Astrocyte (in vitro differentiated cells and primary cell): ENCODE measurements at regions not wholly inside any gene's neighbourhood (a gene's known extent, or its start where the extent isn't known, plus 50 kb on each side); places are given as distances from the start of the nearest gene placed in this dataset.

Experiments used
- DNase-seq: peaks from one replicate; pipeline ENCODE4 v3.0.0-alpha.2; 2010; ENCODE audit warnings: low read depth
- FAIRE-seq: peaks from 2 replicates; lab custom pipeline; 2011; peaks lifted over from hg19 to GRCh38; lab: Jason Lieb, UNC
- H2AFZ ChIP-seq: 2 replicates; pipeline ENCODE4 v1.6.0; 2012; ENCODE audit warnings: low read depth, low read length, inconsistent platforms
- H3K27ac ChIP-seq: 2 replicates; pipeline ENCODE4 v1.5.1; 2011; ENCODE audit warnings: low read depth, low read length, inconsistent platforms
- H3K27me3 ChIP-seq: 2 replicates; pipeline ENCODE4 v1.6.0; 2011; ENCODE audit warnings: low read length, inconsistent platforms; ENCODE audit not compliant: insufficient read depth
- H3K36me3 ChIP-seq: 2 replicates; pipeline ENCODE4 v1.5.1; 2011; ENCODE audit warnings: low read length, inconsistent platforms; ENCODE audit not compliant: insufficient read depth
- H3K4me1 ChIP-seq: 2 replicates; pipeline ENCODE4 v1.5.1; 2011; ENCODE audit warnings: low read length, inconsistent platforms; ENCODE audit not compliant: insufficient read depth
- H3K4me2 ChIP-seq: 2 replicates; pipeline ENCODE4 v1.6.0; 2012; ENCODE audit warnings: low read length, inconsistent platforms
- H3K4me3 ChIP-seq: 2 replicates; pipeline ENCODE4 v1.5.1; 2011; ENCODE audit warnings: low read depth, mild to moderate bottlenecking, low read length, inconsistent platforms; ENCODE audit not compliant: insufficient read depth
- H3K79me2 ChIP-seq: 2 replicates; pipeline ENCODE4 v1.6.0; 2012; ENCODE audit warnings: mild to moderate bottlenecking, low read length, inconsistent platforms; ENCODE audit not compliant: insufficient read depth
- H3K9ac ChIP-seq: 2 replicates; pipeline ENCODE4 v1.6.0; 2012; ENCODE audit warnings: mild to moderate bottlenecking, low read length, inconsistent platforms
- H3K9me3 ChIP-seq: 2 replicates; pipeline ENCODE4 v1.5.1; 2012; ENCODE audit warnings: low read depth, mild to moderate bottlenecking, low read length, inconsistent platforms; ENCODE audit not compliant: insufficient read depth
- H4K20me1 ChIP-seq: 2 replicates; pipeline ENCODE4 v1.6.0; 2012; ENCODE audit warnings: low read length, inconsistent platforms; ENCODE audit not compliant: insufficient read depth
- H3K27ac Mint-ChIP-seq: one replicate; pipeline ENCODE4 v1.8.0; 2021; ENCODE audit warnings: mild to moderate bottlenecking, mixed read lengths; ENCODE audit not compliant: unreplicated experiment
- H3K27me3 Mint-ChIP-seq: one replicate; pipeline ENCODE4 v1.8.0; 2021; ENCODE audit warnings: low read depth, mixed read lengths; ENCODE audit not compliant: unreplicated experiment
- H3K36me3 Mint-ChIP-seq: one replicate; pipeline ENCODE4 v1.8.0; 2021; ENCODE audit warnings: low read depth, mixed read lengths; ENCODE audit not compliant: unreplicated experiment
- H3K4me1 Mint-ChIP-seq: one replicate; pipeline ENCODE4 v1.8.0; 2021; ENCODE audit warnings: low read depth, mixed read lengths; ENCODE audit not compliant: unreplicated experiment
- H3K4me3 Mint-ChIP-seq: one replicate; pipeline ENCODE4 v1.8.0; 2021; ENCODE audit warnings: mild to moderate bottlenecking, moderate library complexity, mixed read lengths; ENCODE audit not compliant: unreplicated experiment
- H3K9me3 Mint-ChIP-seq: one replicate; pipeline ENCODE4 v1.8.0; 2021; ENCODE audit warnings: mild to moderate bottlenecking, mixed read lengths; ENCODE audit not compliant: unreplicated experiment
- CTCF ChIP-seq: IDR thresholded peaks from 2 replicates; pipeline ENCODE4 v1.5.1; 2011; ENCODE audit warnings: low read depth, mild to moderate bottlenecking, inconsistent platforms, low read length, moderate library complexity; ENCODE audit not compliant: insufficient read depth
- EZH2 ChIP-seq: IDR thresholded peaks from 2 replicates; pipeline ENCODE4 v1.6.1; 2012; ENCODE audit warnings: mild to moderate bottlenecking, low read length, inconsistent platforms; ENCODE audit not compliant: insufficient read depth

GRCh38 chr9:89992326-89993198, 387.8 kb downstream of the GADD45G start:
- Histone ChIP-seq H3K36me3 (no peaks in the 10 kb centered on the region), H3K79me2 (no peaks in the 10 kb centered on the region), H3K27me3 (peaks cover 5% of the 10 kb centered on the region), H3K9me3 (no peaks in the 10 kb centered on the region), H3K9ac (no peak overlapping the region), H4K20me1 (no peaks in the 10 kb centered on the region), H3K4me3 (no peak overlapping the region), H3K4me2 (no peak overlapping the region), H3K4me1 (no peaks in the 10 kb centered on the region), H3K27ac (no peak overlapping the region), H2AFZ (no peak overlapping the region)
- Mint-ChIP-seq H3K36me3 (no peaks in the 10 kb centered on the region), H3K4me1 (peaks cover 17% of the 10 kb centered on the region), H3K27me3 (peaks cover 15% of the 10 kb centered on the region), H3K9me3 (no peaks in the 10 kb centered on the region), H3K4me3 (no peak overlapping the region), H3K27ac (no peak overlapping the region)
- FAIRE-seq (no peak), DNase-seq (no peak)
- TF ChIP-seq CTCF, result no peak
- no peak for TF ChIP-seq EZH2

GRCh38 chr9:89993678-89994630, 389.1 kb downstream of the GADD45G start:
- H3K36me3 Mint-ChIP-seq, result no peaks in the 10 kb centered on the region
- no peak overlapping the region for H2AFZ ChIP-seq
- no peaks in the 10 kb centered on the region for H3K9me3 Mint-ChIP-seq
- no peak overlapping the region for H3K4me3 ChIP-seq
- no peak overlapping the region for H3K4me2 ChIP-seq
- H3K4me1 Mint-ChIP-seq, result peaks cover 7% of the 10 kb centered on the region
- H4K20me1 ChIP-seq, result no peaks in the 10 kb centered on the region
- H3K27ac ChIP-seq, result no peak overlapping the region
- peaks cover 5% of the 10 kb centered on the region for H3K27me3 ChIP-seq
- FAIRE-seq (no peak), DNase-seq (no peak)
- no peaks in the 10 kb centered on the region for H3K9me3 ChIP-seq
- H3K4me3 Mint-ChIP-seq, result no peak overlapping the region
- no peak overlapping the region for H3K27ac Mint-ChIP-seq
- peaks cover 15% of the 10 kb centered on the region for H3K27me3 Mint-ChIP-seq
- TF ChIP-seq CTCF (no peak), EZH2 (no peak)
- H3K79me2 ChIP-seq, result no peaks in the 10 kb centered on the region
- H3K36me3 ChIP-seq, result no peaks in the 10 kb centered on the region
- H3K9ac ChIP-seq, result no peak overlapping the region
- H3K4me1 ChIP-seq, result no peaks in the 10 kb centered on the region
